Urothelium cell line (cell line): ENCODE measurements at regions not wholly inside any gene's neighbourhood (a gene's known extent, or its start where the extent isn't known, plus 50 kb on each side); places are given as distances from the start of the nearest gene placed in this dataset.
A peak's percentile ranks its signal among the peaks of the same experiment; 100 is the strongest.

ENCODE experiments used
- DNase-seq: peaks from one replicate; pipeline ENCODE4 v3.0.0; 2011; ENCODE audit warnings: low spot score, mixed read lengths
- FAIRE-seq: peaks from 2 replicates; lab custom pipeline; 2011; peaks lifted over from hg19 to GRCh38; lab: Jason Lieb, UNC

- no peak for FAIRE-seq
- no peak for DNase-seq
These were observed 316.6 kb upstream of the MEX3C start for GRCh38 chr18:51514128-51514527.

GRCh38 chr18:51516478-51517038 is 319.1 kb upstream of the MEX3C start:
- DNase-seq (no peak), FAIRE-seq (no peak)

- FAIRE-seq (no peak), DNase-seq (no peak)
These were observed 322.1 kb upstream of the MEX3C start for GRCh38 chr18:51519571-51519970.

GRCh38 chr18:51520676-51521180 is 323.2 kb upstream of the MEX3C start:
- DNase-seq (no peak), FAIRE-seq (no peak)

GRCh38 chr18:51522338-51522737 is 324.9 kb upstream of the MEX3C start:
- DNase-seq (no peak), FAIRE-seq (no peak)

- FAIRE-seq = no peak
- no peak for DNase-seq
These were observed 325.3 kb upstream of the MEX3C start for GRCh38 chr18:51522821-51523220.

GRCh38 chr18:51523671-51524070 is 326.2 kb upstream of the MEX3C start:
- no peak for FAIRE-seq

GRCh38 chr18:51525453-51526225 is 328.2 kb upstream of the MEX3C start:
- no peak for FAIRE-seq
- DNase-seq = peak; percentile 11

More at GRCh38 chr18:51523671-51524070, 326.2 kb upstream of the MEX3C start:
- DNase-seq = no peak

- no peak for DNase-seq
- FAIRE-seq = no peak
These were observed 330.3 kb upstream of the MEX3C start for GRCh38 chr18:51527826-51528225.

- DNase-seq = no peak
- no peak for FAIRE-seq
These were observed 334.0 kb upstream of the MEX3C start for GRCh38 chr18:51531501-51531900.

- no peak for FAIRE-seq
- DNase-seq = no peak
These were observed 340.0 kb upstream of the MEX3C start for GRCh38 chr18:51537487-51537886.

GRCh38 chr18:51540562-51540961 is 343.1 kb upstream of the MEX3C start:
- DNase-seq = no peak
- FAIRE-seq = no peak

GRCh38 chr18:51541230-51541629 is 343.7 kb upstream of the MEX3C start:
- DNase-seq (no peak), FAIRE-seq (no peak)

GRCh38 chr18:51543658-51544155 is 346.2 kb upstream of the MEX3C start:
- FAIRE-seq (no peak), DNase-seq (no peak)

GRCh38 chr18:51545446-51545845 is 348.0 kb upstream of the MEX3C start:
- FAIRE-seq (no peak), DNase-seq (no peak)

GRCh38 chr18:51559198-51559901 is 361.9 kb upstream of the MEX3C start:
- DNase-seq (no peak), FAIRE-seq (no peak)

- DNase-seq = no peak
- no peak for FAIRE-seq
These were observed 362.4 kb upstream of the MEX3C start for GRCh38 chr18:51559902-51560287.

GRCh38 chr18:51561821-51562220 is 364.3 kb upstream of the MEX3C start:
- FAIRE-seq = no peak
- no peak for DNase-seq

- DNase-seq = no peak
- FAIRE-seq = no peak
These were observed 365.4 kb upstream of the MEX3C start for GRCh38 chr18:51562866-51563265.

GRCh38 chr18:51563396-51563795 is 365.9 kb upstream of the MEX3C start:
- DNase-seq = no peak
- no peak for FAIRE-seq

GRCh38 chr18:51568151-51568550 is 370.7 kb upstream of the MEX3C start:
- FAIRE-seq = no peak
- DNase-seq = no peak

GRCh38 chr18:51569153-51569552 is 371.7 kb upstream of the MEX3C start:
- DNase-seq = no peak
- no peak for FAIRE-seq
